ENCODE measurements at regions not wholly inside any gene's neighbourhood (a gene's known extent, or its start where the extent isn't known, plus 50 kb on each side); places are given as distances from the start of the nearest gene placed in this dataset.

- no peaks in the 10 kb centered on the region for H3K9me3 ChIP-seq
- H3K4me3 ChIP-seq, result no peak overlapping the region
- in situ Hi-C loops (cut with MboI; ENCODE audit: low sequenced_read_pairs), result no loop called here
- H3K4me1 ChIP-seq, result no peaks in the 10 kb centered on the region
- no peaks in the 10 kb centered on the region for H3K27me3 ChIP-seq (ENCODE audit: low read depth)
- no peaks in the 10 kb centered on the region for H3K36me3 ChIP-seq (replicated peaks)
- no peak for DNase-seq (ENCODE audit: low spot score in 2 of 2)
Observed at GRCh38 chr10:43024942-43025700, 51.7 kb upstream of the RET start.

DNA sequence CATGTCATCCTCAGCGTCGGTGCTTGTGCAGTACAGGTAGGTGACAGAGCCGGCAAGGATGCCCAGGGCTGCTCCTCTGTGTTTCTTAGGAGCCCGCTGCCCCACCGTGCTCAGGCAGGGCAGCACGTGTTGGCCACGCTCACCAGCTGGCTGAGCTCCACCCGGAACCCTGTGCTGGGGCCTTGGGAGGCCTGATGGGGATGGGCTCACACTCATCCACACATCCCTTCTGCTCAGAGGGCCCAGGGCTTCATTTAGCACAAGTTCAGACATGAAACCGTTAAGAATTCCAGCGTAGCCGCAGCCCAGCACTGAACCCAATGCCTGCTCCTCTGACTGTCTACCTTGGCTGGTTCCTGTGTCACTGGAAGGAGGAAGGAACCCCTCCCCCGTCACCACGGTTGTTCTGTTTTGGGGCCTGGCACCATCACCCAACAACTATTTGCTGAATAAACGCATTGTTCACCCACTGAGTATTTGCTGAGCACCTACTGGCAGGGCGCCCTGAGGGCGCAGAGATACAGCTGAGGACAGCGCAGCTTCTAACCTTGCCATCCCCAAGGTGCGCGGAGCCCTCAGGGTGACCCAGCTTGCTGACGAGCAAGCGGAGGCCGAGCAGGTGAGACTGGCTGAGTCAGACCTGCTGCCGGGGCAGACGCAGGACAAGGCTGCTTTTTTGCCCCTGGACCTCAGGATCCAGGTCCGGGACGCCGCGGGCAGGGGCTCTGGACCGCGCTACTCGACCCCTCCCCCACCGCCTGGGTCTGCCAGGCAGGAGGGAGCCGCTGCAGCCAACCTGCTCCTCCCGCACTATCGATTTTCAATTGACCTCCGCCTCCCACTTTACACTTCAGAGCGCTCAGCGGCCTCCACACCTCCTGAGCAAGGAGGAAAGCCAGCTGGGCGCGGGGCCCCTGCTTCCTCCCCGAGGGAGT, 50.6 kb upstream of the RET start:
- no peak for DNase-seq (ENCODE audit: low spot score in 2 of 2)
- H3K9me3 ChIP-seq, result no peaks in the 10 kb centered on the region
- in situ Hi-C loops (cut with MboI; ENCODE audit: low sequenced_read_pairs), result no loop called here
- no peaks in the 10 kb centered on the region for H3K27me3 ChIP-seq (ENCODE audit: low read depth)
- H3K4me3 ChIP-seq, result no peak overlapping the region
- H3K36me3 ChIP-seq (replicated peaks), result no peaks in the 10 kb centered on the region
- H3K4me1 ChIP-seq, result no peaks in the 10 kb centered on the region

Data from HAP-1 (cell line).